GDM1 (cell line): ENCODE measurements at regions not wholly inside any gene's neighbourhood (a gene's known extent, or its start where the extent isn't known, plus 50 kb on each side); places are given as distances from the start of the nearest gene placed in this dataset.
"Not testable (repeated sequence)": the region's sequence is repeated elsewhere in the genome, so short reads cannot be mapped to it uniquely, and the experiment has no call there.

Source experiments
- DNase-seq: peaks from one replicate; lab custom pipeline; 2025; lab: John Stamatoyannopoulos, UW

GRCh38 chr5:62168506-62169281, 137.3 kb upstream of the KIF2A start:
- DNase-seq, result no peak

GRCh38 chr5:62178258-62178657, 127.7 kb upstream of the KIF2A start:
- no peak for DNase-seq

- no peak for DNase-seq
These were observed 123.2 kb upstream of the KIF2A start for GRCh38 chr5:62182802-62183201.

- DNase-seq, result no peak
These were observed 122.3 kb upstream of the KIF2A start for GRCh38 chr5:62183727-62184126.

DNA sequence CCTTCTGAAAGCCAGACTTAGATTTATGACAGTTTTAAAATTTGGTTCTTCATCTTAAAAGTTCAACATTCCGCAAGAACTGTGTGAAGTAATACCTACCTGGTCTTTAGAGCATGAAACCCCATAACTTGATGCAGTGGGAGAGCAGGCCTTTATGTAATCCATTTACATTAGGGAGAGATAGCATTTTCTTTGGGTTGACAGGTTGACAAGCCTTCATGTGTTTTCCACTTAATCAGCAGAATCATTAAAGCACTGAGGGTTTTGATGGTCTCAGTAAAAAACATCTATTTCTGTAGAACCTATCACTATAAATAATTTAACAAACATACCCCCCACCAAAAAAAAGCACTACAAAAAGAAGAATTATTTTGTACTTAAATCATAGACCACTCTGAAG, 121.6 kb upstream of the KIF2A start:
- no peak for DNase-seq

DNA sequence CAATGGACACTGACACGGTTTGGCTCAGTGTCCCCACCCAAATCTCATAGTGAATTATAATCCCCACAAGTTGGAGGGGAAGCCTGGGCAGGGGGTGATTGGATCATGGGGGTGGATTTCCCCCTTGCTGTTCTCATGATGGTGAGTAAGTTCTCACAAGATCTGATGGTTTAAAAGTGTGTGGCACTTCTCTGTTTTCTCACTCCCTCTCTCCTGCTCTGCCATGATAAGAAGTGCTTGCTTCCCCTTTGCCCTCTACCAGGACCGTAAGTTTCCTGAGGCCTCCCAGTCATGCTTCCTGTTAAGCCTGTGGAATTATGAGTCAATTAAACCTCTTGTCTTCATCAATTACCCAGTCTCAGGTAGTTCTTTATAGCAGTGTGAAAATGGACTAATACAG, 115.8 kb upstream of the KIF2A start:
- no peak for DNase-seq

DNA sequence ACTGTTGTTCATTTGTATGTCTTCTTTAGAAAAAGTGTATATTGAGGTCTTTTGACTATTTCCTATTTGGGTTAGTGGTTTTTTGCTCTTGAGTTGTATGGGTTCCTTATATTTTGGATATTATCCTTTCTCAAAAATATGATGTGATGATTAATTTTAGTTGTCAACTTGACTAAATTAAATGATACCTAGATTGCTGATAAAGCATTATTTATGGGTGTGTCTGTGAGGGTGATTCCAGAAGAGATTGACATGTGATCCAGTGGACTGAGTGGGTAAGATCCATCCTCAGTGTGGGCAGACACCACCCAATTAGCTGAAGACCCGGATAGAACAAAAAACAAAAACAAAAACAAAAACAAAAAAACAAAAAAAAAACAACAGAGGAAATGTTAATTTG, 115.1 kb upstream of the KIF2A start:
- DNase-seq, result no peak

GRCh38 chr5:62192958-62193357, 113.0 kb upstream of the KIF2A start:
- no peak for DNase-seq

- DNase-seq, result not testable (repeated sequence)
These were observed 109.5 kb upstream of the KIF2A start for GRCh38 chr5:62196532-62196931.

DNA sequence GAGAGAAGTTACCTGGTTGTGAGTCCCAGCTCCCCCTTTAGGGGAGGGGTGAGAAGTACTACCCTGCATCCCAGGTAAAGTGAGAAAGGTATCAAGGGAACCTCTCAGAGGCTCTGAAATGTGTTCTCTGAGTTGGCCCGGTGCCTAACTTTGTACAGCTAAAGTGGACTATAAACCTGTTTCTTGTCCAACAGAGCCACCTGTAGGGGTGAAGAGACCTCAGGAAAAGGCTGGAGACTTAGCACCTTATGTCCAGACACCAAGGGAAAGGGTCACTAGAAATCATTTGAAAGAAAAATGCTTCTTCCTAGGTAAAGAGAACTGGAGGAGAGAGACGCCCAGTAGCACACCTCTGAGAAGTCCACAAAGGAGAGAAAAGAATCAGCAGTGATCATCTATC, 108.3 kb upstream of the KIF2A start:
- DNase-seq, result no peak

DNA sequence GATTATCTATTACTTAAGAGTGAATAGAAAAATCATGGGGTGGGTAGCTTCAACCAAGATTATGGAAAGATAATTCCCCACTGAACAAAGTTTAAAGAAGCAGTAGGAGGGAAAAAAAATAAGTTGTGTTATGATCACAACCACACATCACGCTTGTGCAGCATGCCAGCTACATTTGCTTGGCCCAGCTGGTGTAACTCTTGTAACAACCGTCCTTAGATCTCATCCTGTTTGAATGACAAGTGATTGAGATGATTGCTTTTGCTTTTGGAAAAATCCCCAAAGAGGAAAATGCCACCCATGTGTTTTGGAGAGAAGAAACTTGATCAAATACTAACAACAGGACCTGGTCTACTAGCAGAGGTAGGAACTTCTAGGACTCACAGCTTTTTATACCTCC, 107.6 kb upstream of the KIF2A start:
- DNase-seq, result no peak

- DNase-seq, result peak; percentile 2
These were observed 106.0 kb upstream of the KIF2A start for GRCh38 chr5:62199792-62200716.

DNA sequence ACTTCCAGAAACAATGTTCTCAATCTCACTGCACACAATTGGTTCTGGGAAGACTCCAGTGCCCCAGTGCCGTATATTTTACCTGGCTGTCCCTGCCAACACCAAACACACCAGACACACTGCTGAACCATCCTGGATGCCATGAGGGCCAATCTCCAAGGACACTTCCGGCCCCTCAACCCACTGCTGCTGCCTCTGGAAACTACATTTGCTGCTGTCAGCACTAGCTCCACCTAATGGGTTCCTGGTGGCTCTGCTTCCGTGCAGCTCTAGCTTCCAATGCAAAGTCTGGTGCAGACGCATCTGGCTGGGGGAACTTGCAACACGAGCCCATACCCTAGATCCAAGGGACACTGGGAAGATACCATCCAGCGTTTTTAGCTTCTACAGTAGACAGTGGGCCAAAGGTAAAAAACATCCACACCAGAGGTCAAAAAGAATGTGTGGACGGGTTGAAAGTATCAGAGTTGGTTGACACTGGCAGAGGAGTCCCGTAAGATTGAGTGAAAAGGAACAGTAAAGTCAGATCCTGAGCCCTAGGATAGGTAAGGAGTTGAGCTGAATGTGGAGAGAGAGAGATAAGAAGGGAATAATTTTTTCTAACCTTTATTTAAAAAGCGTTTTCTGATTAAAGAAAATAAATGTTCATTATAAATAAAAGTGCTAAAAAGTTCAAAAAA, 99.7 kb upstream of the KIF2A start:
- no peak for DNase-seq

DNA sequence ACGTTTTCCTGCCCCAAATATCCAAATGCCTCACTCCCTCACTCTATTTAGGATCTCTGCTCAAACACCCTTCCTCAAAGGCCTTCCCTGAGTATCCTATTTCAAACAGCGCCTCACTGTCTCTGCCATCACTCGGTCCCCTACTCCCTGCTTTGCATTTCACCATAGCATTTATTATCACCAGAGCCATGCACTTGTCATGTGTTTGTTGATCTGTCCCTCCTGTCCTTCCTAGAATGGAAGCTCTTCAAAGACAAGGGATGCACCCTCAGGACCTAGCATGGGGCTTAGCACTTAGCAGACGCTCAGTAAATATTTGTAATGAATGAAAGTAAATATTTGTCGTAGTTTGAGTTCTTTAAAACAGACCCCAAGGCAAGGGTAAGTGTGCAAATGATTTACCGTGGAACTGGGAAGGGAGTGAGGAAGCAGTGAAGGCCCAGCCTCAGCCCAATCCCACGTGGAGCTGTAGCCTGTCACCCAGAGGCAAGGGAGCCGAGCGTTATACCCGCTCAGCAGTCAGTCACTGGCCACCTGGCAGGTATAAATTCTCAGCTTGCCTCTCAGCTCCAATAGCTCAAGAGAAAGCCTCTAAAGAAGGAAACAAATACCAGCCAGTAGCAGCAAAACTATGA, 97.7 kb upstream of the KIF2A start:
- no peak for DNase-seq

- no peak for DNase-seq
These were observed 94.6 kb upstream of the KIF2A start for GRCh38 chr5:62211405-62211804.

DNA sequence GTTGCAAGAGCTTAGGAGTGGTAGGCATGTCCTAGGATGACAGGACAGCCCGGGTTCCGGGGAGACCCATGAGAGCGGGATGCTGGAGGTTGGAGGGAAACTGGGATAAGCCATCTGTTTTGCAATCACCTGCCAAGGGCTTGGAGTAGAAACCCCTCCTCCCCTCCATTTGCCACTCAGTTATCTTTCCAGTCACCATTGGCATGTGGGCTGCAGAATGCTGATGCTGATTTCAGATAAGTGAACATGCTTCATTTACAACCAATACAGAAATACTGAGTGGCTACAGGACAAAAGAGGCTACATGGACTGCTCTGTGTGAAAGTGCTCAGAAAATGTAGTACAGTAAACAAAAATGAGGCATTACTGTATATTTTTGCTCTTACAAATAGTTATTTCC, 93.4 kb upstream of the KIF2A start:
- no peak for DNase-seq

GRCh38 chr5:62214701-62215100, 91.3 kb upstream of the KIF2A start:
- DNase-seq, result no peak

- not testable (repeated sequence) for DNase-seq
These were observed 89.4 kb upstream of the KIF2A start for GRCh38 chr5:62216603-62217002.

- DNase-seq, result not testable (repeated sequence)
These were observed 88.9 kb upstream of the KIF2A start for GRCh38 chr5:62217095-62217494.

- not testable (repeated sequence) for DNase-seq
These were observed 87.1 kb upstream of the KIF2A start for GRCh38 chr5:62218860-62219259.

GRCh38 chr5:62221881-62222280, 84.1 kb upstream of the KIF2A start:
- not testable (repeated sequence) for DNase-seq

DNA sequence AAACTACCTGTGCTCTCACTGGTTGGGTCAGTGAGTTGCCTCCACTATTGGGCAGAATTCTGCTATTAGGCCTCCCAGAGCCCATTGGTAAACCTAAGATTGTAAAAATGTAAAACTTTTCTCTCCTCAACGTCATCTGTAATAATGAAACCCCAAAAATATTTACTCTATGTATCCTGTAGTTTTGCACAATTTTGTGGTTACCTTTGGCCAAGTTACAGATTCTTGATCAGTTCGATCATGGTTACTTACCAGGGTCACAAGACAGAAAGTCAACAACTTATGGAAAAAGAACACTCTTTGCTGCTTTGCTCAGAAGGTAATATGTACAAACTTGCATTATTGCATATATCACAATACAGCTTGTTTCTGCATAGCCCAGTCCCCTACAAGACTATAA, 83.7 kb upstream of the KIF2A start:
- not testable (repeated sequence) for DNase-seq
